Effector memory CD8-positive, alpha-beta T cell (primary cell): ENCODE measurements at regions not wholly inside any gene's neighbourhood (a gene's known extent, or its start where the extent isn't known, plus 50 kb on each side); places are given as distances from the start of the nearest gene placed in this dataset.
A peak's percentile ranks its signal among the peaks of the same experiment; 100 is the strongest.
"Not testable (repeated sequence)": the region's sequence is repeated elsewhere in the genome, so short reads cannot be mapped to it uniquely, and the experiment has no call there.

Experiments
- ATAC-seq: fragments of 150-1000 bp; cut with Tn5 transposase; replicated peaks from 2 replicates; pipeline ENCODE4 v1.10.0; 2021; ENCODE audit warnings: mild to moderate bottlenecking, moderate library complexity
- DNase-seq, 3 experiments: peaks; one replicate each; pipeline ENCODE4 v3.0.0; 2021
- H3K27ac Mint-ChIP-seq, 2 donors: one replicate each; pipeline ENCODE4 v1.8.0; 2022; ENCODE audit warnings: mild to moderate bottlenecking in 2 of 2, mixed read lengths in 2 of 2, moderate library complexity in 2 of 2
- H3K27me3 Mint-ChIP-seq, 2 donors: one replicate each; pipeline ENCODE4 v1.8.0; 2022; ENCODE audit warnings: mixed read lengths in 2 of 2
- H3K36me3 Mint-ChIP-seq: one replicate; pipeline ENCODE4 v1.8.0; 2022; ENCODE audit warnings: mild to moderate bottlenecking, moderate library complexity, mixed read lengths; ENCODE audit not compliant: insufficient read depth
- H3K4me1 Mint-ChIP-seq, 2 donors: one replicate each; pipeline ENCODE4 v1.8.0; 2022; ENCODE audit warnings: low read depth in 2 of 2, mixed read lengths in 2 of 2
- H3K4me3 Mint-ChIP-seq, 2 donors: one replicate each; pipeline ENCODE4 v1.8.0; 2022; ENCODE audit warnings: mild to moderate bottlenecking in 2 of 2, mixed read lengths in 2 of 2, moderate library complexity in 2 of 2
- H3K9me3 Mint-ChIP-seq, 2 donors: one replicate each; pipeline ENCODE4 v1.8.0; 2022; ENCODE audit warnings: mixed read lengths in 2 of 2

DNA sequence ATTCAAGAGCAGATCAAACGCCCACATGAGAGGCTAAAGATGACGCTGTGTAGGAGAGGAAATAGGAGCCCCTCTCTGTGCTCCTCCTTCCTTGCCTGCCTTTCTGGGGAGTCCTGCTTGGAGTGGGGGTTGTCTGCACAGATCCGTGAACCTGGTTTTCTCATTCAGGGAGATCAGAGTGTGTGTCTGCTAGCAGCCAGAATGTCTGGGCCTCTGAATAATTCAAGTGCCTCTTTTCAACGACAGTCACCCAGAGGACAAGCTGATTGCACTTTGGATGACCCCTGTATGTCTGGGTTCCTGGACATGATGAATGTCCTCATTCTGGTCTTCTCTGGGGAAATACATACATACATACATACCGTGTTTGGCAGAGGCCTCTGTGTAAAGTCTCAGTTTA lies 592.5 kb upstream of the B3GAT1 start:
- Mint-ChIP-seq H3K9me3 (peaks cover 0 to 1% of the 10 kb centered on the region in 2 donors), H3K4me1 (no peaks in the 10 kb centered on the region), H3K4me3 (no peak overlapping the region), H3K27ac (no peak overlapping the region), H3K36me3 (no peaks in the 10 kb centered on the region), H3K27me3 (peaks cover 28 to 49% of the 10 kb centered on the region in 2 donors)
- no peak for ATAC-seq
- no peak for DNase-seq

DNA sequence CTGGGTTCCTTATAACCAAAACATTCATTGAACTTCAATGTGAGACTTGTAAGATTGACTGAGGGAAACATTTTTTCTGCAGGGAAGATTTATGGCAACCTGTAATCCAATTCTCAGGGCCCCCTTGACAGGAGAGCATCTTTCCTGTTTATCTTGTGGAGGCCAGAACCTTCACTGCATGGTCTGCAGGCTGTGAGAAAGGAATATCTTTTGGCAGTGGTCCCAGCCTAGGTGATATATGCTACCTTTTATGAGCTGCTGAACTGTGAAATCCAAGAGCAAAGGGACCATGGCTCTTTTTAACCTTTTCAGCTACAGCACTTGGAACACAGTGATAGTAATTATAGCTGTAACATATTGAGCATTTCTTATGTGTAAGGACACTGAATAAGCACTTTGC lies 590.2 kb upstream of the B3GAT1 start:
- no peaks in the 10 kb centered on the region for H3K36me3 Mint-ChIP-seq
- no peak overlapping the region for H3K4me3 Mint-ChIP-seq
- no peak overlapping the region for H3K27ac Mint-ChIP-seq
- peaks cover 0 to 1% of the 10 kb centered on the region in 2 donors for H3K9me3 Mint-ChIP-seq
- DNase-seq (no peak), ATAC-seq (no peak)
- H3K27me3 Mint-ChIP-seq, result peaks cover 21 to 39% of the 10 kb centered on the region in 2 donors
- H3K4me1 Mint-ChIP-seq, result no peaks in the 10 kb centered on the region

GRCh38 chr11:135001581-135001980 lies 589.5 kb upstream of the B3GAT1 start:
- H3K36me3 Mint-ChIP-seq, result no peaks in the 10 kb centered on the region
- no peak for DNase-seq
- no peak overlapping the region for H3K4me3 Mint-ChIP-seq
- H3K27ac Mint-ChIP-seq, result no peak overlapping the region
- ATAC-seq, result no peak
- H3K9me3 Mint-ChIP-seq, result peaks cover 0 to 1% of the 10 kb centered on the region in 2 donors
- no peaks in the 10 kb centered on the region for H3K4me1 Mint-ChIP-seq
- peaks cover 21 to 33% of the 10 kb centered on the region in 2 donors for H3K27me3 Mint-ChIP-seq

GRCh38 chr11:135001065-135001464 lies 589.0 kb upstream of the B3GAT1 start:
- H3K36me3 Mint-ChIP-seq, H3K4me1 Mint-ChIP-seq, H3K4me3 Mint-ChIP-seq, H3K9me3 Mint-ChIP-seq, ATAC-seq, DNase-seq, H3K27ac Mint-ChIP-seq: not testable (repeated sequence)
- H3K27me3 Mint-ChIP-seq, result peaks cover 19 to 28% of the 10 kb centered on the region in 2 donors

DNA sequence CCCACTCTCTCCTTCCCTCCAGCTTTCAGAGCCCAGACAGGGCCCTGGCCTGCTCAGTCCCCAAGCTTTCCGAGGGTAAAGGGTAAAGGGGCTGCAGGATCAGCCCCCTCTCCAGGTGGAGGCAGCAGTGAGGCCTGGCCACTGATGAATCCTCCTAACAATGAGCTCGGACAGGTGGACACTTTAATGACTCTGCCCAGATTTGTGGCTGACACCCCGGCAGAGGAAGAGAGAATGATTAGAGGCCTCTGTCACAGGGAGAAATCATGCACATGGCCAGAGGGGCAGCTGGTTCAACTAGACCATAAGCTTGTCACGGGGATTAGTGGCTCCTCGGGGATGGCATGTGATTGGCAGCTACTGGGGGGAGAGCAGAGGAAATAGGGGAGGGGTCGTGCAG lies 587.5 kb upstream of the B3GAT1 start:
- Mint-ChIP-seq H3K4me1 (no peaks in the 10 kb centered on the region), H3K27ac (no peak overlapping the region), H3K27me3 (peaks cover 25 to 27% of the 10 kb centered on the region in 2 donors), H3K4me3 (no peak overlapping the region), H3K36me3 (no peaks in the 10 kb centered on the region), H3K9me3 (peaks cover 0 to 1% of the 10 kb centered on the region in 2 donors)
- ATAC-seq (no peak), DNase-seq (no peak)

DNA sequence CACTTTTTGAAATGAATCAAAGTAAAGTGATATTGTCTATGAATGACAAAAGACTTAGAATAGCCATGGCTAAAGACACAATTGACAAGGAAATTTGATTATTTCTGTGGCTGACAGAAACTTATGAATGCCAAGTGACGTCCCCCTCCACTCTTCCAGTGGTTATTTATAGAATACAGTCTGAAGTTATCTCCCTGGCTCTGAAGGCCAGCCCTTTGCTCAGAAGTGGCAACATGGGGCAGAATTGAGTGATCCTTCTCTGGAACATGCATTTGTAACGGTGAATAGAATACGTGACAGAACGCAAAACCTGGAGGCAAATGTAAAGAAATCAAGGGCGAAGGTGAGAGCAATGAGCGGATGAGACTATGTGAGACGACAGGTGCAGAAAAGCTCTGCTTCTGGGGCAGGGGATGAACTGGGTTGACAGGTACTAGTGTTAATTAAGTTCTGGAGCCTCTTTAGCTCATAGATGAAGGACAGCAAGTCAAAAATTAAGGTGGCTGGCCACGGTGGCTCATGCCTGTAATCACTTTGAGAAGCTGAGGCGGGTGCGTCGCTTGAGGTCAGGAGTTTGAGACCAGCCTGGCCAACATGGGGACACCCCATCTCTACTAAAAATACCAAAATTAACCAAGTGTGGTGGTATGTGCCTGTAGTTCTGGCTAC lies 585.7 kb upstream of the B3GAT1 start:
- Mint-ChIP-seq H3K9me3 (peaks cover 0 to 1% of the 10 kb centered on the region in 2 donors), H3K36me3 (no peaks in the 10 kb centered on the region), H3K4me1 (no peaks in the 10 kb centered on the region), H3K4me3 (no peak overlapping the region), H3K27ac (no peak overlapping the region), H3K27me3 (peaks cover 38 to 42% of the 10 kb centered on the region in 2 donors)
- ATAC-seq (no peak), DNase-seq (no peak)

DNA sequence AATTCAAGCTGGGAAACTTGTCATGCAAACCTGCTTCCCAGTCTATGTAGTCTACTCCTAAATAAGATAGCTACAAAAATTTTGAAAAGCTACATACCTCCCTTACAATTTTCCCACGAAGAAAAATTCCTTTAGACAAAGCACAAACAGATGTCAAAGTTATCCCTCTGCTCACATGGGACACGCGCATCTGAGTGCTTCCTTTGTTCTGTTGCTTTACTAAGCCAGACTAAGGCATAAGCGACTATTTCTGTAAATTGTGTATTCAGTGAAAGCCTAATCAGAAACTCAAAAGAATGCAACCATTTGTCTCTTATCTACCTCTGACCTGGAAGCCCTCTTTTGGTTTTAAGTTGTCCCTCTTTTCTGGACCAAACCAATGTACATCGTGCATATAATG lies 583.7 kb upstream of the B3GAT1 start:
- Mint-ChIP-seq H3K4me1 (no peaks in the 10 kb centered on the region), H3K4me3 (no peak overlapping the region), H3K27ac (no peak overlapping the region), H3K36me3 (no peaks in the 10 kb centered on the region), H3K9me3 (no peaks in the 10 kb centered on the region), H3K27me3 (peaks cover 51 to 55% of the 10 kb centered on the region in 2 donors)
- DNase-seq (no peak), ATAC-seq (no peak)

- no peak overlapping the region for H3K4me3 Mint-ChIP-seq
- DNase-seq, result no peak
- H3K27ac Mint-ChIP-seq, result no peak overlapping the region
These were observed 582.4 kb upstream of the B3GAT1 start for GRCh38 chr11:134994431-134994830.

DNA sequence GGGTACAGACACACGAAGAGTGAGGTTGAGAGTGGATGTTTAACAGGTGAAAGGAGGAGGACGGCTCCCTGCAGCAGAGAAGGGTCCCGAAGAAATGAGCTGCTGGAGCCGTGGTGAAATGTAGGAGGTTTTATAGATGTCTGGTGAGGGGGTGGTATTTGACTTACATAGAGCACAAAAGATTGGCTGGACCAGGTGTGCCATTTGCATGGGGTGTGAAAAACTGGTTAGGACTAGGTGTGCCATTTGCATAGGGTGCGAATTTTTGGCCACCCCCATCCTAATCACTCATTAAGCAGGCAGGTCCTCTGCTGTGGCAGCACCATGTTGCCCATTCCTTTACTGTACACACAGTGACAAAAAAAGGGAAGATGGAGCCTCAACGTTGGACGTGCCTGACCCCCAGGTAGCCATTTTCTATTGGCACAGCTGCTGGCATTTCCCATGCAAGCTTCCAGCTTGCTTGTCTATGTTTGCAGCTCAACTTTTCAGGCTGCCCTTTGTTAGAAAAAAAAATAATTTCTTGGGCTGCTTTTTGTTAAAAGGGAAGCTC lies 581.7 kb upstream of the B3GAT1 start:
- DNase-seq (no peak), ATAC-seq (no peak)
- Mint-ChIP-seq H3K27ac (no peak overlapping the region), H3K9me3 (no peaks in the 10 kb centered on the region), H3K36me3 (no peaks in the 10 kb centered on the region), H3K4me1 (no peaks in the 10 kb centered on the region), H3K27me3 (peaks cover 42 to 55% of the 10 kb centered on the region in 2 donors), H3K4me3 (no peak overlapping the region)

More at GRCh38 chr11:134994431-134994830, 582.4 kb upstream of the B3GAT1 start:
- Mint-ChIP-seq H3K4me1 (no peaks in the 10 kb centered on the region), H3K36me3 (no peaks in the 10 kb centered on the region), H3K9me3 (no peaks in the 10 kb centered on the region), H3K27me3 (peaks cover 42 to 51% of the 10 kb centered on the region in 2 donors)
- ATAC-seq, result no peak

DNA sequence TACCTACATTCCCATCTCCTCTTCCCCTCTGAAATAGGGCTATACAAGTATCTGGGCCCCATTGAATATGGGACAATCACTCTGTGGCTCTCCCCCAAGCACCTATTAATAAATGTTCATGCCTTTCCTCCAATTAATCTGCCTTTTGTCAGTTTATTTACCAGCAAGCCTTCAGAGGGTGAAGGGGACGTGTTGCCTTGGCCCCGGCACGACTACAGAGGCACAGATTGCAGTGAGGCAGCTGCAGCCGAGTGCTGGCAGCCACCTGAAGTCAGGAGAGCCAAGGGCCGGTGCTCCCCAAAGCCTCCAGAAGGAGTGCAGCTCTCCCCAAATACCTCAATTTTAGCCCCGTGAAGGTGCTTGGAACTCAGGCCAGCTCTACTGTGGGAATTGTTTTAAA lies 580.9 kb upstream of the B3GAT1 start:
- DNase-seq (no peak), ATAC-seq (no peak)
- Mint-ChIP-seq H3K27ac (no peak overlapping the region), H3K9me3 (no peaks in the 10 kb centered on the region), H3K4me1 (no peaks in the 10 kb centered on the region), H3K36me3 (no peaks in the 10 kb centered on the region), H3K27me3 (peaks cover 50 to 62% of the 10 kb centered on the region in 2 donors), H3K4me3 (no peak overlapping the region)

- DNase-seq, result no peak
- H3K27ac Mint-ChIP-seq, result no peak overlapping the region
These were observed 576.5 kb upstream of the B3GAT1 start for GRCh38 chr11:134988495-134988894.

GRCh38 chr11:134987822-134988221 lies 575.8 kb upstream of the B3GAT1 start:
- peaks cover 56 to 57% of the 10 kb centered on the region in 2 donors for H3K27me3 Mint-ChIP-seq
- peaks cover 3 to 9% of the 10 kb centered on the region in 2 donors for H3K4me1 Mint-ChIP-seq
- DNase-seq (no peak), ATAC-seq (no peak)
- no peak overlapping the region for H3K4me3 Mint-ChIP-seq
- H3K9me3 Mint-ChIP-seq, result no peaks in the 10 kb centered on the region
- H3K27ac Mint-ChIP-seq, result no peak overlapping the region
- H3K36me3 Mint-ChIP-seq, result no peaks in the 10 kb centered on the region

More at GRCh38 chr11:134988495-134988894, 576.5 kb upstream of the B3GAT1 start:
- no peak for ATAC-seq
- H3K4me1 Mint-ChIP-seq, result peaks cover 3 to 9% of the 10 kb centered on the region in 2 donors
- no peak overlapping the region for H3K4me3 Mint-ChIP-seq
- no peaks in the 10 kb centered on the region for H3K36me3 Mint-ChIP-seq
- no peaks in the 10 kb centered on the region for H3K9me3 Mint-ChIP-seq
- H3K27me3 Mint-ChIP-seq, result peaks cover 59 to 60% of the 10 kb centered on the region in 2 donors

- H3K9me3 Mint-ChIP-seq, result no peaks in the 10 kb centered on the region
- peaks cover 55 to 56% of the 10 kb centered on the region in 2 donors for H3K27me3 Mint-ChIP-seq
- H3K4me1 Mint-ChIP-seq, result peaks cover 3 to 9% of the 10 kb centered on the region in 2 donors
- H3K4me3 Mint-ChIP-seq, result no peak overlapping the region
- no peaks in the 10 kb centered on the region for H3K36me3 Mint-ChIP-seq
- no peak for DNase-seq
- ATAC-seq, result no peak
- H3K27ac Mint-ChIP-seq, result no peak overlapping the region
These were observed 575.3 kb upstream of the B3GAT1 start for GRCh38 chr11:134987223-134987768.

GRCh38 chr11:134984421-134984820 lies 572.4 kb upstream of the B3GAT1 start:
- Mint-ChIP-seq H3K36me3 (no peaks in the 10 kb centered on the region), H3K4me1 (peaks cover 3 to 9% of the 10 kb centered on the region in 2 donors), H3K9me3 (no peaks in the 10 kb centered on the region), H3K4me3 (peak overlapping the region in 1 of 2 donors; percentile 18), H3K27me3 (peaks cover 49 to 68% of the 10 kb centered on the region in 2 donors), H3K27ac (peak overlapping the region in 1 of 2 donors; percentile 52)
- DNase-seq, result no peak
- no peak for ATAC-seq
